NCI-H345 treated with DMSO at 0.1 percent for 48 hours (cell line): ENCODE measurements at regions not wholly inside any gene's neighbourhood (a gene's known extent, or its start where the extent isn't known, plus 50 kb on each side); places are given as distances from the start of the nearest gene placed in this dataset.

ENCODE experiments used
- DNase-seq: peaks from one replicate; lab custom pipeline; 2025; ENCODE audit not compliant: unreplicated experiment; lab: John Stamatoyannopoulos, UW

DNA sequence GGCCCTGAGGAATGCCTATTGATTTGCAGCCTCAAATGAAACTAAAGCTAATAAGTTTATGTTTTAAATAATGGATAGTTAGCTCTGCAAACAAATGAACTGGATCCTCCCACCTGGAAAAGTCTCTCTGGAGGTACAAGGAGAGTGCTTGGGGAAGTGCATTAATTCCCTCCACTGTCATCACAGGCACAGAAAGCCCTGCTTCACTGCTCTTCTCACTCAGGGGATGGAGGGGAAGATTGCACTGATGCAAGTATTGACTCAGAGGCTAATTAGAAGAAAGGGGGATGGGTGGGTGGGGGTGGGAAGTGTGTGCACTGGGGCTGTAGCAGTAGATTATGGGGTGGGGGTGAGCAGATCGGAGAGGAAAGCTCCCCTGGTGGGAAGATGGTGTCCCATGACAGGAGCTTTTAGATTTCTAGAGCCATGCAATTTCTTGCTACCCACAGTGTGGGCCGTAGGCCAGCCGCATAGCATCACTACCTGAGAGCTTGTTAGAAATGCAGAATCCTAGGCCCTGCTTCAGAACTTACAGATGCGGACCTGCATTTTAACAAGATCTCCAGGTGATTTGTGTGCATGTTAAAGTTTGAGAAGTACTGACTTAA, 163.9 kb downstream of the HIPK3 start:
- no peak for DNase-seq

DNA sequence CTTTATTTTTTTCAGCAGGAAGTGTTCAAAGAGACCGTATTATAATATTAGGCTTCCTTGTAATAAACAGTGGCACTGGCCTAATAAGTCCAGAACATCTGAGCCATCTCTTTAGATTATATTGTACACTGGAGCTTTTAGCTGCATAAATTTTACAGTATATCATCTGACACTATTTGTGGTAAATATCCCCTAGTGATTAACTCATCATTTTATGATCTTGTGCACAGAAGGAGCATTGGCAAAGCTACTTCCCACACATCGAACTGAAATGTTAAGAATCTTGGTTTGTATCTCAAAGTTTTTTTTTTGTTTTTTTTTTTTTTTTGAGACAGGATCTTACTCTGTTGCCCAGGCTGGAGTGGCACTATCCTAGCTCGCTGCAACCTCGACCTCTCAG, 162.7 kb downstream of the HIPK3 start:
- no peak for DNase-seq

GRCh38 chr11:33417121-33417520, 159.9 kb downstream of the HIPK3 start:
- DNase-seq = no peak

GRCh38 chr11:33413301-33413700, 156.1 kb downstream of the HIPK3 start:
- DNase-seq = no peak

GRCh38 chr11:33412241-33412640, 155.1 kb downstream of the HIPK3 start:
- no peak for DNase-seq

- no peak for DNase-seq
Observed at GRCh38 chr11:33411751-33412150, 154.6 kb downstream of the HIPK3 start.

- no peak for DNase-seq
Observed at GRCh38 chr11:33410086-33410765, 153.0 kb downstream of the HIPK3 start.
